ENCODE measurements at regions not wholly inside any gene's neighbourhood (a gene's known extent, or its start where the extent isn't known, plus 50 kb on each side); places are given as distances from the start of the nearest gene placed in this dataset.

DNA sequence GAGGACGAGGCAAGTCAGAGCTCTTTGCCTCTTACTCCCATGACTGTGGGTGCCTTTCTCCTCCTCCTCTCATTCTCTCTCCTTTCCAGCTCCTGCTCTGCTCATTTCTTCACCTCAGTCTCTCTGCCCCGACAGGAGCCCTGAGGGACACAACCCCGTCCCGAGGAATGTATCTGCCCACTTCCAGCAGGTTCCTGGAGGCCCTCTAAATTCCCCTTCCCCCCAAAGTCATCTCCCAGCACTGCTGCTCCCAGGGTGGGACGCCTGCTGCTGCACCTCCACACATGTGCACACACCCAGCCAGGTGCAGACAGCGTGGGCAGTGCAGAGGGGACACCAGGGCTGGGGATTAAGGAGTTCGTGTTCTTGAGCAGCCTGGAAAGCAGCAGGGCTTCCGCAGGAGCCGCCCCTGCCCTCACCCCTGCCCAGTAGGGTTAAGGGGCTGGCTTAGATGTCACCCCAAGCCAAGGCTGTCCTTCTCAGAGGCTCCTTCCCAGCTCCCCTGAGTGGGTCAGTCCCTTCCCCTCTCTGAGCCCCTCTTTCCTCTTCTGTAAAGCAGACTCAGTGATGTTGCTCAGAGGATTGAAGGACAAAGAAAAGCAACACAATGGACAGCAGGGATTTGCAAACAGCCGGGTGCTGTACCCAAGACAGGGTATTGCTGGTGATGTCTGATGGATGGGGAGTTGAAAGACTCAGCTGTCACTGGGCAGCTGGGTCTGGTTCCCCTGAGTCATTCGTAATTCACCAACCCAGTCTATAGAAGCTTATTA lies 346.0 kb downstream of the MATN1 start:
- TF ChIP-seq POLR2AphosphoS5 (IDR thresholded peaks at IDR 0.05; ENCODE audit: low read depth, low read length) (no peak), TAF1 (IDR thresholded peaks at IDR 0.05; ENCODE audit: borderline replicate concordance, low read depth, low read length) (no peak)
